HCT116 (cell line): ENCODE measurements at regions not wholly inside any gene's neighbourhood (a gene's known extent, or its start where the extent isn't known, plus 50 kb on each side); places are given as distances from the start of the nearest gene placed in this dataset.

Source experiments
- ATAC-seq: fragments of 200-7000 bp; cut with Tn5 transposase; 2 replicates; pipeline ENCODE4 v1.9.1; 2020; ENCODE audit warnings: mild to moderate bottlenecking, moderate library complexity
- BruUV-seq: library from RNA; stranded (reverse); fragments of 400-500 nt; replicated peaks from 2 replicates; lab custom pipeline; 2021; lab: Mats Ljungman, UMichigan
- CTCF ChIA-PET: fragments of 300-600 bp; sonication (Branson Sonifier 250); formaldehyde crosslinking; loops from one replicate; lab custom pipeline; 2021; ENCODE audit warnings: antibody characterized with exemption; lab: Charles Lee
- POLR2A ChIA-PET: fragments of 300-600, 350-600 bp; sonication (Branson Sonifier 250); formaldehyde crosslinking; loops from one replicate; lab custom pipeline; 2021; ENCODE audit warnings: antibody characterized with exemption; lab: Charles Lee
- RAD21 ChIA-PET, 2 experiments: fragments of 300-600 bp; sonication (Branson Sonifier 250); formaldehyde crosslinking; loops; one replicate each; lab custom pipeline; 2023; ENCODE audit warnings: low total read pairs in 2 of 2; ENCODE audit not compliant: uncharacterized antibody in 2 of 2, unreplicated experiment in 2 of 2, low non-redundant PET in 1 of 2; lab: Charles Lee
- DNase-seq: peaks from one replicate; pipeline ENCODE4 v3.0.0-alpha.2; 2010; ENCODE audit warnings: low read depth, low spot score
- H2AFZ ChIP-seq: fragments of 200-600 bp; shearing (Covaris generic), sonication (generic); 2 replicates; pipeline ENCODE4 v1.6.1; 2017; ENCODE audit warnings: low read depth, mixed run types, mixed read lengths, antibody characterized with exemption, low read length; ENCODE audit not compliant: poor library complexity, severe bottlenecking
- H3K27ac ChIP-seq: 2 replicates; pipeline ENCODE4 v1.5.1; 2012; ENCODE audit warnings: low read depth, low read length
- H3K27me3 ChIP-seq: fragments of 200-600 bp; sonication (generic); 2 replicates; pipeline ENCODE4 v1.6.1; 2016; ENCODE audit warnings: mixed run types, low read length, mixed read lengths; ENCODE audit not compliant: insufficient read depth
- H3K36me3 ChIP-seq, 2 experiments: fragments of 200-500 bp in 1 of 2; fragments of 200-600 bp in 1 of 2; sonication (Bioruptor generic) in 1 of 2; sonication (generic) in 1 of 2; 2 replicates each; pipeline versions ENCODE4 v1.5.1 to v1.6.1; 2014 to 2016; ENCODE audit warnings: low read length in 2 of 2, inconsistent platforms in 1 of 2, mixed read lengths in 1 of 2, mixed run types in 1 of 2; ENCODE audit not compliant: insufficient read depth in 2 of 2, control insufficient read depth in 1 of 2
- H3K4me1 ChIP-seq, 2 experiments: fragments of 200-600 bp in 1 of 2; sonication (generic) in 1 of 2; 2 replicates each; pipeline versions ENCODE4 v1.5.1 to v1.6.1; 2012 to 2017; ENCODE audit warnings: low read length in 2 of 2, inconsistent platforms in 1 of 2, mild to moderate bottlenecking in 1 of 2, mixed read lengths in 1 of 2, mixed run types in 1 of 2, moderate library complexity in 1 of 2; ENCODE audit not compliant: insufficient read depth in 2 of 2, control insufficient read depth in 1 of 2
- H3K4me2 ChIP-seq: fragments of 200-600 bp; sonication (generic); 2 replicates; pipeline ENCODE4 v1.6.1; 2017; ENCODE audit warnings: mixed run types, low read length, mixed read lengths
- H3K4me3 ChIP-seq, 2 experiments: fragments of 200-600 bp in 1 of 2; sonication (generic) in 1 of 2; replicated peaks in 1 of 2; 2 replicates each; pipeline ENCODE4 v1.5.1; 2011 to 2016; ENCODE audit warnings: low read length in 2 of 2, control low read depth in 1 of 2, low read depth in 1 of 2, mild to moderate bottlenecking in 1 of 2, mixed read lengths in 1 of 2, mixed run types in 1 of 2
- H3K79me2 ChIP-seq: fragments of 200-600 bp; sonication (generic); 2 replicates; pipeline ENCODE4 v1.6.1; 2017; ENCODE audit warnings: mild to moderate bottlenecking, mixed run types, low read length, moderate library complexity, mixed read lengths; ENCODE audit not compliant: insufficient read depth
- H3K9ac ChIP-seq: fragments of 200-600 bp; sonication (generic); 2 replicates; pipeline ENCODE4 v1.6.1; 2016; ENCODE audit warnings: low read length, mixed read lengths
- H3K9me2 ChIP-seq: fragments of 200-600 bp; sonication (generic), shearing (Covaris generic); 2 replicates; pipeline ENCODE4 v1.6.1; 2017; ENCODE audit warnings: mixed run types, mild to moderate bottlenecking, moderate library complexity; ENCODE audit not compliant: insufficient read depth
- H3K9me3 ChIP-seq, 2 experiments: fragments of 200-500 bp in 1 of 2; fragments of 200-600 bp in 1 of 2; sonication (Bioruptor generic) in 1 of 2; sonication (generic) in 1 of 2; 2 replicates each; pipeline ENCODE4 v1.6.1; 2014 to 2017; ENCODE audit warnings: low read length in 2 of 2, mixed read lengths in 2 of 2, inconsistent platforms in 1 of 2, low read depth in 1 of 2, mild to moderate bottlenecking in 1 of 2, mixed run types in 1 of 2, moderate library complexity in 1 of 2; ENCODE audit not compliant: control insufficient read depth in 1 of 2, insufficient read depth in 1 of 2
- H4K20me1 ChIP-seq: fragments of 200-600 bp; sonication (generic), shearing (Covaris generic); 2 replicates; pipeline ENCODE4 v1.6.1; 2017; ENCODE audit warnings: mixed run types, mild to moderate bottlenecking, moderate library complexity; ENCODE audit not compliant: insufficient read depth
- ATF3 ChIP-seq: IDR thresholded peaks from 2 replicates; pipeline ENCODE4 v1.6.1; 2012
- CTCF ChIP-seq, 3 experiments: fragments of 200-600 bp in 1 of 3; sonication (generic) in 1 of 3; IDR thresholded peaks in 2 of 3; conservative IDR thresholded peaks in 1 of 3; 2 replicates each; pipeline ENCODE4 v1.5.1; 2012 to 2017; ENCODE audit warnings: low read depth in 2 of 3, low read length in 2 of 3, antibody characterized with exemption in 1 of 3, borderline replicate concordance in 1 of 3, control low read depth in 1 of 3, mild to moderate bottlenecking in 1 of 3, mixed read lengths in 1 of 3, mixed run types in 1 of 3, moderate library complexity in 1 of 3; ENCODE audit not compliant: insufficient read depth in 1 of 3
- EZH2phosphoT487 ChIP-seq: fragments of 200-600 bp; IDR thresholded peaks from 2 replicates; pipeline ENCODE4 v1.6.1; 2018; ENCODE audit warnings: antibody characterized with exemption, borderline replicate concordance
- FOSL1 ChIP-seq: IDR thresholded peaks from 2 replicates; pipeline ENCODE4 v1.6.1; 2012; ENCODE audit warnings: low read depth
- RAD21 ChIP-seq: IDR thresholded peaks from 2 replicates; pipeline ENCODE4 v1.6.1; 2012; ENCODE audit warnings: low read depth, mild to moderate bottlenecking
- SP1 ChIP-seq: IDR thresholded peaks from 2 replicates; pipeline ENCODE4 v1.6.1; 2012; ENCODE audit warnings: low read depth
- SRF ChIP-seq: IDR thresholded peaks from 2 replicates; pipeline ENCODE4 v1.6.1; 2012; ENCODE audit warnings: low read depth
- ZBTB33 ChIP-seq: IDR thresholded peaks from 2 replicates; pipeline ENCODE4 v1.6.1; 2011; ENCODE audit warnings: mild to moderate bottlenecking, low read length, moderate library complexity; ENCODE audit not compliant: insufficient replicate concordance; ENCODE audit errors: extremely low read depth
- ZFX ChIP-seq: fragments of 450-650 bp; IDR thresholded peaks from 2 replicates; pipeline ENCODE4 v1.6.1; 2017
- intact Hi-C: fragments of 100-400 bp; cut with micrococcal nuclease; formaldehyde crosslinking; loops from 2 replicates; pipeline ENCODE4 v1.10.0; 2022

DNA sequence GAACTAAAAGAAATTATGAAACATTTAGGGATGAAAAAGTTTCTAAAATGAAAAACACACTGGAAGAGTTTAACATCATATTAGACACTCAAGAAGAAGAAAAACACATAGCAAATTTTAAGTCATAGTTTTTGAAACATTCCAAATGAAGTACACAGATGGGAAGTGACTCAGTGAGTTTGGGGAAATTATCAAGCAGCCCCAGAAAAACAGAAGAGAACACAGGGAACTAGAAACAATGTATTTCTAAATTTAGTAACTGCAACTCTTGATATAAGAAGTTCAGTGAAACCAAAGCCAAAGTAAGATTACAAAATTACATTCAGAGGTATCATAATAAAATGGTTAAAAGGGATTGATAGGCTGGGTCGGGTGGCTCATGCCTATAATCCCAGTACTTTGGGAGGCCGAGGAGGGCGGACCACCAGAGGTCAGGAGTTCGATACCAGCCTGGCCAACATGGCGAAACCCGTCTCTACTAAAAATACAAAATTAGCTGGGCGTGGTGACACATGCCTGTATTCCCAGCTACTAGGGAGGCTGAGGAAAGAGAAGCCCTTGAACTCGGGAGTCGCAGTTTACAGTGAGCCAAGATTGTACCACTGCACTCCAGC, 461.2 kb downstream of the KCTD8 start:
- DNase-seq (no peak), ATAC-seq (no peak)
- no peaks in the 10 kb centered on the region for H4K20me1 ChIP-seq
- H3K4me1 ChIP-seq = no peaks in the 10 kb centered on the region
- no TSS peak for BruUV-seq
- intact Hi-C loops = no loop called here
- H3K79me2 ChIP-seq = no peaks in the 10 kb centered on the region
- CTCF ChIA-PET = no interaction called here
- H3K9me2 ChIP-seq = no peaks in the 10 kb centered on the region
- TF ChIP-seq FOSL1 (no peak), EZH2phosphoT487 (no peak), SP1 (no peak), ZFX (no peak), CTCF (IDR thresholded peaks at IDR 0.05 in 2 of 3, conservative IDR thresholded peaks at IDR 0.05 in 1 of 3; ENCODE audit: borderline replicate concordance in 1 of 3, insufficient read depth in 1 of 3, low read depth in 2 of 3, low read length in 2 of 3) (no peak), ZBTB33 (no peak), RAD21 (no peak), SRF (no peak), ATF3 (no peak)
- no peak overlapping the region for H3K27ac ChIP-seq
- RAD21 ChIA-PET = no interaction called here
- no peak overlapping the region for H3K4me3 ChIP-seq
- H3K4me2 ChIP-seq = no peak overlapping the region
- H3K36me3 ChIP-seq = no peaks in the 10 kb centered on the region; a peak in 1 of 4 replicates
- H3K9me3 ChIP-seq = peaks cover 5 to 25% of the 10 kb centered on the region in 2 experiments; a peak in 3 of 4 replicates
- no peak overlapping the region for H3K9ac ChIP-seq
- no peaks in the 10 kb centered on the region for H3K27me3 ChIP-seq
- POLR2A ChIA-PET = no interaction called here
- no peak overlapping the region for H2AFZ ChIP-seq
